GM12891 (cell line): ENCODE measurements at regions not wholly inside any gene's neighbourhood (a gene's known extent, or its start where the extent isn't known, plus 50 kb on each side); places are given as distances from the start of the nearest gene placed in this dataset.

Source experiments
- DNase-seq: peaks from one replicate; pipeline ENCODE4 v3.0.0; 2011; ENCODE audit warnings: low spot score; ENCODE audit not compliant: insufficient read length
- FAIRE-seq: peaks from 2 replicates; lab custom pipeline; 2011; peaks lifted over from hg19 to GRCh38; lab: Jason Lieb, UNC
- PAX5 ChIP-seq: IDR thresholded peaks from 2 replicates; pipeline ENCODE4 v1.6.1; 2011; ENCODE audit warnings: low read length, moderate library complexity, mild to moderate bottlenecking; ENCODE audit not compliant: insufficient read depth, severe bottlenecking
- POLR2A ChIP-seq: IDR thresholded peaks from 2 replicates; pipeline ENCODE4 v1.6.1; 2011; ENCODE audit warnings: low read depth, low read length, control low read depth
- POLR2AphosphoS5 ChIP-seq: IDR thresholded peaks from 2 replicates; pipeline ENCODE4 v1.6.1; 2011; ENCODE audit warnings: low read depth, low read length, control low read depth
- POU2F2 ChIP-seq: IDR thresholded peaks from 2 replicates; pipeline ENCODE4 v1.6.1; 2011; ENCODE audit warnings: low read depth, mild to moderate bottlenecking, control low read depth, low read length, moderate library complexity
- SPI1 ChIP-seq: IDR thresholded peaks from 2 replicates; pipeline ENCODE4 v1.6.1; 2011; ENCODE audit warnings: low read depth, low read length, control low read depth
- TAF1 ChIP-seq: IDR thresholded peaks from 2 replicates; pipeline ENCODE4 v1.6.1; 2011; ENCODE audit warnings: low read depth, low read length, control low read depth

DNA sequence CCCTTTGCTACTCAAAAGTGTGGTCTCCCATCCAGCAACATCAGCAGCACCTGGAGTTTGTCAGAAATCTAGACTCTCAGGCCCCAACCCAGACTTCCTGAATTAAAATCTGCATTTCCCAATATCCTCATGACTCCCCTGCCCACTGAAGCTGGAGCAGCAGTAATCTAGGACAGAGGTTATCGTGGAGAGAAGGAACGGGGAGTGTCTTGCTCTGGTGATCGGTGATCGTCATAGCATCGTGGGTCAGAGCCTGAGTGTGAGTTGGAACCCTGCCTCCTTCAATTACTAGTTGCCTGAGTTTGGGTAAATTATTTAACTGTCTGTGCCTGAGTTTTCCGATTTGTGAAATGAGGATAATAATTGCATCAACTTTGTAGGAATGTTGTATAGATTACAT lies 217.3 kb upstream of the ATP5MC3 start:
- FAIRE-seq: no peak
- no peak for TF ChIP-seq TAF1
- TF ChIP-seq PAX5: no peak
- no peak for TF ChIP-seq POU2F2
- no peak for TF ChIP-seq POLR2AphosphoS5
- TF ChIP-seq POLR2A: no peak
- TF ChIP-seq SPI1: no peak
- DNase-seq: no peak

DNA sequence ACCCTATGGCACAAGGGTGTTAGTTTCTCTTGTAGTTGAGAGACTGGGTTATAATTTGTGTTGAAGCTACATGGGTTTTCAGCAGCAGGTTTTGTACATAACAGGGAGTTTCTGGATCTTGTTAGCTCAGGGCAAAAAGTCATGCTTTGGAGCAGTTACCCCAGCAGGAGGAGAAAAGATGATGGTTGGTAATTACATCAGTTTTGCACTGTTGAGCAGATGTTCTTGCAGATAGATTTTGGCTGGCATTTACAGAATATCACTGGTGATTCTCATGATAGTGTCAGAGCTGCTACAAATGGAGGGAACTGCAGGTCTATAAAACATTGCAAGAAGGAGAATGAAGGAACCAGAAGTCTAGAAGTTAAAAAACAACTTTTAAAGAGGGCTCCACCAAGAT lies 215.2 kb upstream of the ATP5MC3 start:
- DNase-seq (no peak), FAIRE-seq (no peak)
- no peak for TF ChIP-seq POU2F2
- no peak for TF ChIP-seq PAX5
- TF ChIP-seq SPI1: no peak
- TF ChIP-seq TAF1: no peak
- TF ChIP-seq POLR2A: no peak
- TF ChIP-seq POLR2AphosphoS5: no peak

GRCh38 chr2:175393851-175394250 lies 212.3 kb upstream of the ATP5MC3 start:
- TF ChIP-seq TAF1 (no peak), POLR2AphosphoS5 (no peak), PAX5 (no peak), POLR2A (no peak), SPI1 (no peak)
- FAIRE-seq (no peak), DNase-seq (no peak)

GRCh38 chr2:175383286-175383685 lies 201.8 kb upstream of the ATP5MC3 start:
- DNase-seq (no peak), FAIRE-seq (no peak)
- TF ChIP-seq PAX5: no peak
- no peak for TF ChIP-seq POLR2AphosphoS5
- TF ChIP-seq POLR2A: no peak
- no peak for TF ChIP-seq POU2F2
- TF ChIP-seq SPI1: no peak
- no peak for TF ChIP-seq TAF1

GRCh38 chr2:175373729-175374128 lies 192.2 kb upstream of the ATP5MC3 start:
- TF ChIP-seq POLR2AphosphoS5: no peak
- no peak for TF ChIP-seq POLR2A
- no peak for TF ChIP-seq PAX5
- TF ChIP-seq TAF1: no peak
- TF ChIP-seq SPI1: no peak
- no peak for DNase-seq
- no peak for FAIRE-seq

DNA sequence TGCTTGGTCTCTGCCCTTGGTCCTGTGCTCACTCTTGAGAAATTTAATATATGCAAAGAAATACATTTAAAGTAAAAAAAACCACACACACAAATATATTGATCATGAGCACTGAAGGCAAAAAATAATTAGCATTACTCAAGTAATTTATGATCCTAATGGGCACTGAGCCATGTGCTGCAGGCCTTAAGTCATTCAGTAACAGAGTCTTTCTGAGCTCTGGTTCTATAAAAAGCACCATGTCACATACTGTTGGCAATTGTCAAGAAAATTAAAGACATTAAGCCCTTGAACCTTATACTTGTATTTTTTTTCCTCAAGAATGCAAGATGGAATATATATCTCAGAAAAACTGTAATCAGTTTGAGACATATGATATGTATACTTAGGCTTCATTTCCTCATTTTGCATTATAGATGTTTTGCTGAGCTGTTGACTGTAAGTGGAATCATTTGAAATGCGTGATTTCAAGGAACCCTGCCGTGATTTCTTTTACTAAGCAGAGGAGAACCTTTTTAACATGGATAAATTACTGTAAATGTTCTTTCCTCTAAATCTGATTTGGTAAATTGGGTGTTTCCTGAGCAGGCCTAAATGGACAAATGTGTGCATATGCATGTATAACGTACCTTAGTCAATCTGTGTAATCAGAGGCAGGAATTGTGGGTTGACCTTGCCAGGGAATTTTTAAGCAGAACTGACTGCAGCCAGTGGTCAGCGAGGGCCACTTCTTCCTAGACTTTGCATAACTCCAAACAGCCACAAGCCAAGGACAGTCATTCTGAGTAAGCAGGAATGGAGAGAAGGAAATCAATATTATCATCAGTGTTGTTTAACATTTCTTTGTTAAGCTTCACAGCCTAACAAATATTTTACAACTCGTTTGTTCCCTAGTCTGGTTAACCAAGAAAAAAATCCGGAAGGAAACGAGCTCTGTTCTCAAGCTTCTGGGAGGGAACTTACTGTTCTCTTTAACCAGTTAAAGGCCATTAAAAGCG lies 191.5 kb upstream of the ATP5MC3 start:
- no peak for TF ChIP-seq POLR2A
- TF ChIP-seq PAX5: no peak
- no peak for TF ChIP-seq POLR2AphosphoS5
- no peak for TF ChIP-seq SPI1
- no peak for TF ChIP-seq TAF1
- TF ChIP-seq POU2F2: no peak
- DNase-seq (no peak), FAIRE-seq (no peak)

GRCh38 chr2:175371378-175371777 lies 189.9 kb upstream of the ATP5MC3 start:
- no peak for FAIRE-seq
- TF ChIP-seq POLR2AphosphoS5 (no peak), TAF1 (no peak), POLR2A (no peak), SPI1 (no peak), POU2F2 (no peak), PAX5 (no peak)

DNA sequence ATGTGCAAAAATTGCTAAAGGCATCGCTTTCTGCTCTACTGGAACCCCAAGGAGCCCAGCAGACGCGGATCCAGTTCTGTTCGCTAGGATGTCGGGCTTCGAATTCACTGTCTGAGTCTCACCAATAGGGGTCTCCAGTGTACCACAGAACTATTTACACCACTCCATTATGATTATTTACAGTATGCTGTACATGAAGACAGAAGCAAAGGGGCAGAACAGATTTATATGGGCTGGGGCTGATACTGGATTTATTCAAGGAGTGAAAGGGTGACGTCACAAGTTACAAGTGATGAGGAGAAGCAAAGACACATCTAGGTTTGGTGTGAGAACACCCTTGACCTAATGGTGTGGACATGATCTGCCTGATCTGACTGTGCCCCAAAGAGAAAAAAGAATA lies 185.3 kb upstream of the ATP5MC3 start:
- peak; percentile 68 for FAIRE-seq

More at GRCh38 chr2:175371378-175371777, 189.9 kb upstream of the ATP5MC3 start:
- DNase-seq: no peak

GRCh38 chr2:175363699-175364098 lies 182.2 kb upstream of the ATP5MC3 start:
- TF ChIP-seq POU2F2 (no peak), PAX5 (no peak), POLR2AphosphoS5 (no peak), SPI1 (no peak), TAF1 (no peak), POLR2A (no peak)
- FAIRE-seq (no peak), DNase-seq (no peak)

More for the DNA sequence above, 185.3 kb upstream of the ATP5MC3 start:
- TF ChIP-seq TAF1 (no peak), POU2F2 (no peak), POLR2A (no peak), PAX5 (no peak), SPI1 (no peak), POLR2AphosphoS5 (no peak)
- peak; percentile 1 for DNase-seq
